IMR-90 (cell line): ENCODE measurements at regions not wholly inside any gene's neighbourhood (a gene's known extent, or its start where the extent isn't known, plus 50 kb on each side); places are given as distances from the start of the nearest gene placed in this dataset.

Experiments used
- ATAC-seq: fragments of 200-7000 bp; cut with Tn5 transposase; 2 replicates; pipeline ENCODE4 v1.9.1; 2020; ENCODE audit warnings: low read depth, mild to moderate bottlenecking, moderate library complexity
- BruUV-seq: library from RNA; stranded (reverse); fragments of 400-500 nt; replicated peaks from 2 replicates; lab custom pipeline; 2021; lab: Mats Ljungman, UMichigan
- CTCF ChIA-PET: fragments of 300-600 bp; formaldehyde crosslinking; extraction: SDS; loops from one replicate; lab custom pipeline; 2021; ENCODE audit warnings: antibody characterized with exemption; lab: Yijun Ruan, JAX
- POLR2A ChIA-PET: fragments of 300-600 bp; sonication (Branson Sonifier 250); formaldehyde crosslinking; loops from one replicate; lab custom pipeline; 2022; ENCODE audit warnings: antibody characterized with exemption; ENCODE audit not compliant: unreplicated experiment; lab: Charles Lee
- DNase-seq: peaks from one replicate; pipeline ENCODE4 v3.0.0; 2013
- H2AFZ ChIP-seq: replicated peaks from 2 replicates; pipeline ENCODE3; 2013; ENCODE audit warnings: low read length, mild to moderate bottlenecking; ENCODE audit not compliant: poor library complexity
- H2AK5ac ChIP-seq: 2 replicates; pipeline ENCODE4 v1.6.1; 2013; ENCODE audit warnings: low read depth, low read length, inconsistent platforms
- H2AK9ac ChIP-seq: replicated peaks from 2 replicates; pipeline ENCODE3; 2013; ENCODE audit warnings: mild to moderate bottlenecking, low read depth, low read length, moderate library complexity; ENCODE audit not compliant: poor library complexity
- H2BK120ac ChIP-seq: 2 replicates; pipeline ENCODE4 v1.6.1; 2013; ENCODE audit warnings: low read depth, low read length, inconsistent platforms
- H2BK15ac ChIP-seq: 3 replicates; pipeline ENCODE4 v1.6.1; 2013; ENCODE audit warnings: low read depth, low read length, inconsistent platforms
- H2BK20ac ChIP-seq: 2 replicates; pipeline ENCODE4 v1.6.1; 2013; ENCODE audit warnings: low read depth, mild to moderate bottlenecking, inconsistent platforms, low read length, moderate library complexity
- H2BK5ac ChIP-seq: 2 replicates; pipeline ENCODE4 v1.6.1; 2013; ENCODE audit warnings: mild to moderate bottlenecking, low read depth, low read length, inconsistent platforms; ENCODE audit not compliant: poor library complexity, severe bottlenecking
- H3K14ac ChIP-seq: replicated peaks from 2 replicates; pipeline ENCODE4 v1.6.1; 2013; ENCODE audit warnings: low read depth, low read length, inconsistent platforms
- H3K18ac ChIP-seq: 2 replicates; pipeline ENCODE4 v1.6.1; 2013; ENCODE audit warnings: low read depth, low read length, control low read depth
- H3K23ac ChIP-seq: 2 replicates; pipeline ENCODE4 v1.6.1; 2013; ENCODE audit warnings: low read depth, low read length, inconsistent platforms
- H3K27ac ChIP-seq: 2 replicates; pipeline ENCODE4 v1.5.1; 2013; ENCODE audit warnings: mild to moderate bottlenecking, control low read depth, low read length; ENCODE audit not compliant: insufficient read depth
- H3K27me3 ChIP-seq: 2 replicates; pipeline ENCODE4 v1.6.1; 2013; ENCODE audit warnings: low read length; ENCODE audit not compliant: control insufficient read depth, insufficient read depth
- H3K36me3 ChIP-seq: 2 replicates; pipeline ENCODE4 v1.6.1; 2013; ENCODE audit warnings: low read length, mixed read lengths; ENCODE audit not compliant: control insufficient read depth, insufficient read depth
- H3K4ac ChIP-seq: 2 replicates; pipeline ENCODE4 v1.6.1; 2013; ENCODE audit warnings: low read depth, low read length, inconsistent platforms
- H3K4me1 ChIP-seq: 2 replicates; pipeline ENCODE4 v1.6.1; 2013; ENCODE audit warnings: low read length, mixed read lengths; ENCODE audit not compliant: control insufficient read depth, insufficient read depth
- H3K4me2 ChIP-seq: 2 replicates; pipeline ENCODE4 v1.6.1; 2013; ENCODE audit warnings: low read depth, mild to moderate bottlenecking, control low read depth, low read length, moderate library complexity
- H3K4me3 ChIP-seq: 2 replicates; pipeline ENCODE4 v1.5.1; 2013; ENCODE audit warnings: low read depth, mild to moderate bottlenecking, control low read depth, low read length, moderate library complexity; ENCODE audit not compliant: insufficient read depth
- H3K56ac ChIP-seq: 2 replicates; pipeline ENCODE4 v1.6.1; 2013; ENCODE audit warnings: low read length, inconsistent platforms; ENCODE audit not compliant: insufficient read depth; ENCODE audit errors: extremely low read depth
- H3K79me1 ChIP-seq, 2 experiments: 2 replicates each; pipeline ENCODE4 v1.6.1; 2013; ENCODE audit warnings: low read length in 2 of 2, inconsistent platforms in 1 of 2, low read depth in 1 of 2
- H3K9ac ChIP-seq: 2 replicates; pipeline ENCODE4 v1.6.1; 2013; ENCODE audit warnings: low read depth, low read length, control low read depth
- H3K9me1 ChIP-seq: 2 replicates; pipeline ENCODE4 v1.6.1; 2013; ENCODE audit warnings: low read length, inconsistent platforms; ENCODE audit not compliant: insufficient read depth
- H3K9me3 ChIP-seq: 2 replicates; pipeline ENCODE4 v1.6.1; 2013; ENCODE audit warnings: low read length; ENCODE audit not compliant: control insufficient read depth, insufficient read depth
- H4K20me1 ChIP-seq: 2 replicates; pipeline ENCODE4 v1.6.1; 2013; ENCODE audit warnings: low read length, inconsistent platforms; ENCODE audit not compliant: insufficient read depth
- H4K5ac ChIP-seq: 2 replicates; pipeline ENCODE4 v1.6.1; 2013; ENCODE audit warnings: mild to moderate bottlenecking, low read depth, low read length, control low read depth
- H4K8ac ChIP-seq, 2 experiments: 2 replicates each; pipeline ENCODE4 v1.6.1; 2013; ENCODE audit warnings: low read depth in 2 of 2, low read length in 2 of 2, control low read depth in 1 of 2, inconsistent platforms in 1 of 2
- H4K91ac ChIP-seq: 2 replicates; pipeline ENCODE4 v1.6.1; 2013; ENCODE audit warnings: low read depth, low read length, inconsistent platforms; ENCODE audit not compliant: insufficient read depth
- BHLHE40 ChIP-seq: fragments of 150-350 bp; IDR thresholded peaks from 2 replicates; pipeline ENCODE4 v1.6.1; 2016; ENCODE audit warnings: mild to moderate bottlenecking, low read depth, low read length
- CEBPB ChIP-seq: IDR thresholded peaks from 2 replicates; pipeline ENCODE4 v1.6.1; 2012; ENCODE audit warnings: low read depth, low read length, improper control_type of control experiment
- CHD1 ChIP-seq: IDR thresholded peaks from 2 replicates; pipeline ENCODE4 v1.6.1; 2012; ENCODE audit warnings: low read depth, low read length, improper control_type of control experiment
- CTCF ChIP-seq: conservative IDR thresholded peaks from 2 replicates; pipeline ENCODE4 v1.5.1; 2012; ENCODE audit warnings: mild to moderate bottlenecking, low read depth, low read length, improper control_type of control experiment
- ELK1 ChIP-seq: fragments of 150-350 bp; IDR thresholded peaks from 2 replicates; pipeline ENCODE4 v1.6.1; 2016; ENCODE audit warnings: low read depth, mild to moderate bottlenecking, low read length, moderate library complexity, borderline replicate concordance
- FOS ChIP-seq: fragments of 150-350 bp; IDR thresholded peaks from 2 replicates; pipeline ENCODE4 v1.6.1; 2016; ENCODE audit warnings: low read depth, low read length
- MAFK ChIP-seq: IDR thresholded peaks from 2 replicates; pipeline ENCODE4 v1.6.1; 2012; ENCODE audit warnings: low read depth, low read length, improper control_type of control experiment
- MAZ ChIP-seq: IDR thresholded peaks from 2 replicates; pipeline ENCODE4 v1.6.1; 2012; ENCODE audit warnings: low read depth, mild to moderate bottlenecking, low read length, improper control_type of control experiment, moderate library complexity, borderline replicate concordance
- MXI1 ChIP-seq: IDR thresholded peaks from 2 replicates; pipeline ENCODE4 v1.6.1; 2012; ENCODE audit warnings: low read depth, mild to moderate bottlenecking, low read length, moderate library complexity, borderline replicate concordance
- NFE2L2 ChIP-seq: fragments of 150-350 bp; IDR thresholded peaks from 2 replicates; pipeline ENCODE4 v1.6.1; 2016; ENCODE audit warnings: low read depth, mild to moderate bottlenecking, low read length
- POLR2A ChIP-seq: IDR thresholded peaks from 2 replicates; pipeline ENCODE4 v1.6.1; 2012; ENCODE audit warnings: mild to moderate bottlenecking, low read depth, low read length
- RAD21 ChIP-seq: IDR thresholded peaks from 2 replicates; pipeline ENCODE4 v1.6.1; 2012; ENCODE audit warnings: low read length, improper control_type of control experiment
- RCOR1 ChIP-seq: IDR thresholded peaks from 2 replicates; pipeline ENCODE4 v1.6.1; 2012; ENCODE audit warnings: mild to moderate bottlenecking, low read length, improper control_type of control experiment; ENCODE audit not compliant: insufficient replicate concordance
- RFX5 ChIP-seq: IDR thresholded peaks from 2 replicates; pipeline ENCODE4 v1.8.0; 2012; ENCODE audit warnings: low read depth, mild to moderate bottlenecking, low read length, moderate library complexity
- SMC3 ChIP-seq: fragments of 150-350 bp; IDR thresholded peaks from 2 replicates; pipeline ENCODE4 v1.6.1; 2016; ENCODE audit warnings: low read depth, mild to moderate bottlenecking, antibody characterized with exemption, low read length, moderate library complexity
- USF2 ChIP-seq: fragments of 150-350 bp; IDR thresholded peaks from 2 replicates; pipeline ENCODE4 v1.6.1; 2017; ENCODE audit warnings: mild to moderate bottlenecking, antibody characterized with exemption, low read length, low read depth
- WGBS, 2 experiments: methylation state at CpG; one replicate each; pipeline versions ENCODE4 v1.1.5 to v1.1.7; 2013; ENCODE audit warnings: missing lambda C conversion rate in 2 of 2; ENCODE audit not compliant: insufficient read length in 1 of 2; ENCODE audit errors: extremely low coverage in 2 of 2; 5-methylcytosine and 5-hydroxymethylcytosine counted together
- dilution Hi-C: fragments of 300-500 bp; cut with HindIII; formaldehyde crosslinking; loops from one replicate; pipeline ENCODE4 v1.14.3; 2018; ENCODE audit warnings: low sequenced_read_pairs; ENCODE audit not compliant: unreplicated experiment
- in situ Hi-C: fragments of 300-500 bp; cut with MboI; formaldehyde crosslinking; loops from 3 replicates; pipeline ENCODE4 v1.14.3; 2019; ENCODE audit warnings: low sequenced_read_pairs, inconsistent platforms, mixed read lengths
- intact Hi-C: fragments of 100-400 bp; cut with micrococcal nuclease; formaldehyde crosslinking; loops from 2 replicates; pipeline ENCODE4 v1.10.0; 2022

- Histone ChIP-seq H2BK5ac (no peak overlapping the region), H3K23ac (no peak overlapping the region), H4K5ac (no peak overlapping the region), H3K36me3 (no peaks in the 10 kb centered on the region), H2AK5ac (no peak overlapping the region), H3K4ac (no peak overlapping the region), H3K4me1 (no peaks in the 10 kb centered on the region), H4K8ac (no peak overlapping the region), H3K9ac (no peak overlapping the region), H4K91ac (no peak overlapping the region), H3K4me3 (no peak overlapping the region), H3K79me1 (no peaks in the 10 kb centered on the region), H2BK120ac (no peak overlapping the region), H2BK20ac (no peak overlapping the region), H3K14ac (no peak overlapping the region), H2AK9ac (no peak overlapping the region), H3K18ac (no peak overlapping the region), H3K9me3 (no peaks in the 10 kb centered on the region), H4K20me1 (no peaks in the 10 kb centered on the region), H3K27me3 (no peaks in the 10 kb centered on the region; the same call in none of the 2 replicates), H2AFZ (no peak overlapping the region), H3K4me2 (no peak overlapping the region), H3K56ac (no peak overlapping the region), H3K9me1 (no peaks in the 10 kb centered on the region), H3K27ac (no peak overlapping the region), H2BK15ac (no peak overlapping the region)
- intact Hi-C loops (no loop called here), dilution Hi-C loops (no loop called here), in situ Hi-C loops (no loop called here)
- no TSS peak for BruUV-seq
- no peak for TF ChIP-seq BHLHE40
- TF ChIP-seq RFX5 = no peak
- TF ChIP-seq MAFK = no peak
- TF ChIP-seq RAD21 = no peak
- TF ChIP-seq CTCF = no peak
- no peak for TF ChIP-seq NFE2L2
- no peak for TF ChIP-seq MXI1
- TF ChIP-seq USF2 = no peak
- no peak for TF ChIP-seq POLR2A
- TF ChIP-seq SMC3 = no peak
- no peak for TF ChIP-seq RCOR1
- no peak for TF ChIP-seq CEBPB
- no peak for TF ChIP-seq MAZ
- TF ChIP-seq FOS = no peak
- no peak for TF ChIP-seq CHD1
- no peak for TF ChIP-seq ELK1
- ChIA-PET POLR2A (no interaction called here), CTCF (no interaction called here)
- ATAC-seq = no peak
- no peak for DNase-seq
- WGBS, 2 experiments = 0% methylated on average over 2 of the region's 3 CpGs; no CpG with 5 or more reads in 1 of the 2 experiments
Measured at GRCh38 chr17:36695082-36695481, 93.7 kb downstream of the MRM1 start.
